ENCODE measurements at regions not wholly inside any gene's neighbourhood (a gene's known extent, or its start where the extent isn't known, plus 50 kb on each side); places are given as distances from the start of the nearest gene placed in this dataset.

- TF ChIP-seq CTCF (IDR thresholded peaks at IDR 0.05) (no peak), POLR2A (IDR thresholded peaks at IDR 0.05) (no peak)
Measured at GRCh38 chr7:68381731-68382130, 1216.5 kb upstream of the AUTS2 start.
